Omental fat pad (tissue), 3 donors: ENCODE measurements at regions not wholly inside any gene's neighbourhood (a gene's known extent, or its start where the extent isn't known, plus 50 kb on each side); places are given as distances from the start of the nearest gene placed in this dataset.

Experiments
- ATAC-seq: fragments of 150-250 bp; one replicate; pipeline ENCODE4 v1.9.1; 2016; ENCODE audit warnings: mild to moderate bottlenecking, moderate library complexity; ENCODE audit not compliant: low FRiP score
- DNase-seq: peaks from one replicate; pipeline ENCODE4 v3.0.0-alpha.2; 2019; ENCODE audit warnings: low spot score
- CTCF ChIP-seq, 3 donors: fragments of 450-650 bp; IDR thresholded peaks; one replicate each; pipeline ENCODE4 v1.5.1; 2016 to 2017; ENCODE audit warnings: antibody characterized with exemption in 3 of 3, mild to moderate bottlenecking in 3 of 3, moderate library complexity in 2 of 3

GRCh38 chr4:188854436-188854835, 715.2 kb downstream of the TRIML1 start:
- TF ChIP-seq CTCF (IDR thresholded peaks at IDR 0.05): no peak
- ATAC-seq: no peak
- no peak for DNase-seq

GRCh38 chr4:188858696-188859095, 719.5 kb downstream of the TRIML1 start:
- ATAC-seq: no peak
- TF ChIP-seq CTCF (IDR thresholded peaks at IDR 0.05): no peak
- DNase-seq: no peak

- TF ChIP-seq CTCF (IDR thresholded peaks at IDR 0.05): no peak
- ATAC-seq (no peak), DNase-seq (no peak)
Measured at GRCh38 chr4:188864741-188865140, 725.5 kb downstream of the TRIML1 start.

GRCh38 chr4:188867796-188868195, 728.6 kb downstream of the TRIML1 start:
- no peak for ATAC-seq
- DNase-seq: no peak
- no peak for TF ChIP-seq CTCF (IDR thresholded peaks at IDR 0.05)

GRCh38 chr4:188869581-188869980, 730.3 kb downstream of the TRIML1 start:
- no peak for TF ChIP-seq CTCF (IDR thresholded peaks at IDR 0.05)
- ATAC-seq (no peak), DNase-seq (no peak)

- ATAC-seq (no peak), DNase-seq (no peak)
- TF ChIP-seq CTCF (IDR thresholded peaks at IDR 0.05): no peak
Measured at GRCh38 chr4:188872809-188873208, 733.6 kb downstream of the TRIML1 start.

GRCh38 chr4:188876881-188877280, 737.6 kb downstream of the TRIML1 start:
- ATAC-seq (no peak), DNase-seq (no peak)
- no peak for TF ChIP-seq CTCF (IDR thresholded peaks at IDR 0.05)
